ENCODE measurements at regions not wholly inside any gene's neighbourhood (a gene's known extent, or its start where the extent isn't known, plus 50 kb on each side); places are given as distances from the start of the nearest gene placed in this dataset.
"Not testable (repeated sequence)": the region's sequence is repeated elsewhere in the genome, so short reads cannot be mapped to it uniquely, and the experiment has no call there.

DNA sequence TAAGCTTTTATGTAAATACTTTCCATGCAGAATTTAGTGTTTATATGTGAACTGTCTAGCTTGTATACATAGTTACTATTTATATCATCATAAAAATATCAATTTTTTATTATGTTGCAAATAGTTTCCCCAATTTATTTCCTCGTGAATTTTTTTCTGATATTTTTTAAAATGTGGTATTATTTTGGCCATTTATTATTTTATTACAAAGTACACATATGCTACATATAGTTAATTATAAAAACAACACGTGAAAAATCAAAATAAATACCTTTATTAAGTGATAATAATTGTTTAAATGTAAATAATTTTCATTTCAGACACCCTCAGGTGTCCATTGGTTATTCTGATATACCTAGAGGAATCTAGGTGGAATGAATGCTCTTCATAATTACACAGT, 1394.9 kb upstream of the PRR20A start:
- no peak for DNase-seq

DNA sequence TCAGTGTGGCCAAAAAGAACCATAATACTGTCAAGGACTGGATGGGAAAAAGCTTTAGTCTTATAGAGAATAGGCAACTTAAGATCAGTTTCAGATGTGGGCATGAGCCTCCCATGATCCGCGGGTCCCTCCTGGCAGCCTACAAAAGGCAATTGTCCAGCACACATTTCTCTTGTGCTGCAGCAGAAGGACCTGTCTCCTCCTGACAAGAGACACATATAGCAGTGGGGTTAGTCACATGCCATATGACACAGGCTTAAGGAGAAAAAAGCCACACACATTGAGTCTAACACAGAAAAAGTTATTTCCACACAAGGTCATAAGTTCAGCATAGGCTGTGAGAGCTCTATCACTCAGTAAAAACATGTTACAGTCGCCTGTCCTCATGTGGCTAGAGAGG, 1378.7 kb upstream of the PRR20A start:
- DNase-seq = no peak

DNA sequence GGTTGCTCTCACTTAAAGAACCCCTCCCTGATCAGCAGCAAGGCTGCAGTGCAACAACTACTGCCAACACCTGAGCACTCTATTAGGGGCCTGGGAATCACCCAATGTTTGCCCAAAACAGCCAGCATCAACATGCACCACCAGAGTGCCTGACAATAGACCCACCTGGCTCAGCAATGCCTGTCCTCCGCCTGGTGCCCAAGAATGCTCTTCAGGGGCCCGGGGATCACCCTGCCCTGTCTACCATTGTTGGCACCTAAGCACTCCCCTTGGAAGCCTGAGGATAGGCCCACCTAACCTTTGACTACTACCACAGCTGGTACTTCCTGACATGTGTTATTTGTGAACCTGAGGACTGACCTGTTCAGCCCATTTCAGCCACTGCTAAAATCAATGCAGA, 1363.1 kb upstream of the PRR20A start:
- DNase-seq = no peak

DNA sequence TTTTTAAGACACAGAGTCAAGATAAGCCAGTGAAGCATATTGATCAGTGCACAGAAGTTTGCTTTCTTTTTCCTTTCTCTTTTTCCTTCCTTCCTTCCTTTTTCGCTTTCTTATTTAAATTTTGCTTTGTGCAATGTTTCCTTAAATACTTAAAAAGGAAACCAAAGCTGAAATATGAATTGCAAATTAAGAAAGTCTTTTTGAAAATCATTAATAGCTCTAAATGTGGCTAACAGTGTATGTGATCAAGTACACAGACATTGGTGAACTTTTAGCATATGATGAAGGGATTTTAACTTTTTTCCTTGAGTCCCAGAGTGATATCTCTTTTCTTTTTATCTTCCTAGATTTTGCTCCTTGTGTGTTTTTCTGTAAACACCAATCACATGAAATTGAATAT, 1356.9 kb upstream of the PRR20A start:
- DNase-seq = no peak

DNA sequence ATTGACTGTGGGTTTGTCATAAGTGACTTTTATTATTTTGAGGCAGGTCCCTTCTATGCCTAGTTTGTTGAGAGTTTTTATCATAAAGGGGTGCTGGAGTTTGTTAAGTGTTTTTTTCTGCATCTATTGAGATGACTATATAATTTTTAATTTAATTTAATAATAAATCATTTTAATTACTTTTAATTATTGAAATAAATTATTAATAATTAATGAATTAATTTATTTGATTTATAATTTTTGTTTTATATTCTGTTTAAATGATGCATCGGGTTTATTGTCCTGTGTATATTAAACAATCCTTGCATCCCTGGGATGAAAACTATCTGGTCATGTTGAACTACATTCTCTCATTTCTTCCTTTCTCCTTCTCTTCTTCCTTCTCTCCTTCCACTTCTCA, 1352.2 kb upstream of the PRR20A start:
- no peak for DNase-seq

DNA sequence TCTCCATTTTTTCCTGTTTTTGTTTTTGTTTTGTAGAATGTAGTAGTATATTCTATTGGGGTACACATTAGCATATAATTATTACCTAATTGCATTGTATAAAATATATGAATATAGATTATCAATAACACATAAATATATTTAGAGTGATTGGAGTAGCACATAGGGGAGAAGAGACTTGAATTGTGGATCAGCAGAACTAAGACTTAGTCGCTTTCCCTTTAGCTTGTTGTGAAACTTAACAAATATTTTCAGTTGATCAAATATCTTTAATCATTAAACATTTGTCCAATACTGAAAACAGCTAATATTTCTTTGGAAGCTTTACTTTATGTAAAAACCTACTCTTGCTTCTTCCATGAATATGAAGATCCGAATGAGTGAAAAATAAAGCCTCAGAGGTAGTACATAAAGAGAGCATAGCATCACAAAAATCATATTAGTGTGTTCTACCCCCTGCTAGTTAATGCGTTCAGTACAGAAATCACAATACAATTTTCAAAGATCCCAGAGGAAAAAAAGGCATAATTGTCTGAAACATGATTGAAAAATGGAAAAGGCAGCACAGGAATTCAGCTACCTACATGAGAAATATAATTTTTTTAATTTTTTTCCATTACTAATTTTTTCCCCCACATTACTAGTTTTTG, 1348.0 kb upstream of the PRR20A start:
- no peak for DNase-seq

DNA sequence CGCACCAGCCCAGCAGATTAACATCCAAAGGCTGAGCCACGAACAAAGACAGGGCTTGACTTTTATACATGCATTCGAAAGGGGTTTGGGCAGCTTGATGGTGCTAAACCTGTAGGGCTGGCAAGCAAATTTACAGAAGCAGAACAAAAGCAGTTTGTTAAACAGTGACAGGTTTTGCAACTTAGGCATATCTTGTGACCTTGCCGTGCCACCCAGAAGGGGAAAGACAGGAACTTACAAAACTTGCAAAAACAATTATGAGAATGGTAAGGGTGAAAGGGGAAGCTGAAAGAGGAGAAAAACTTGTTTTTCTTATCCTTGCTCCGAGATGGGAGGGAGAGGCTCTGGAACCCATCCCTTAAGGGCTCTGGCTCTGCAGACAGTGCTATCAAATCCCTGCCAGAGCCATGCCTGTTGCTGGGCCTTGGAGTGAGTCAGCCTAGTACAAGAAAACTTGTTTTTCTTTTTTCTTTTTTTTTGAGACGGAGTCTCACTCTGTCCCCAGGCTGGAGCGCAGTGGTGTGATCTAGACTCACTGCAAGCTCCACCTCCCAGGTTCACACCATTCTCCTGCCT, 1325.2 kb upstream of the PRR20A start:
- DNase-seq = no peak

DNA sequence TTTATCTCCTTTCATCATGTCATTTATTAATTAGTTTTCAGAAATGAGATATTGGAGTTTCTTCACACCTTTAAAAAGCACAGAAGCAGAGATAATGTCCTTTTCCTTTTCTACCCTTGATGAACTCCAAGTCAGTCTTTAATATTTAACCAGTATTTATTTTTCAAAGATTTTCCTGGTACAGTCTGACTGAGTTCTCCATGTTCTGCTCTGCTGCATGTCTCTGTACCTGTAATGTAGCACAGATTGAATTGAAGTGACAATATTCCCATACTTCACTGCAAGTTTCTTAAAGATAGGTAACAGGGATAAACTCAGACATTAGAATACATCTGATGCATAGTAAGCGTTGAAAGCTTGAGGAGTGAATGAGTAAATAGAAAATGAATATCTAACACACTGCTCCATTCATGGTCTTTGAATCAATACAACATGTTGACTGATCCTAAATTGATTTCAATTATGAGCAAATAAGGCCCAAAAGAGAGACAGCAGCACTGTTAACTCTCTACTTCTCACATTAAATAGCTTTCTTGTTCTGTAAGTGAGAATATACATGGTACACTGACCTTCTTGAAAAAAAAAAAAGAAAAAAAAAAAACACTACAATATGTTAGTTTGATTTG, 1323.6 kb upstream of the PRR20A start:
- DNase-seq = peak; percentile 84

DNA sequence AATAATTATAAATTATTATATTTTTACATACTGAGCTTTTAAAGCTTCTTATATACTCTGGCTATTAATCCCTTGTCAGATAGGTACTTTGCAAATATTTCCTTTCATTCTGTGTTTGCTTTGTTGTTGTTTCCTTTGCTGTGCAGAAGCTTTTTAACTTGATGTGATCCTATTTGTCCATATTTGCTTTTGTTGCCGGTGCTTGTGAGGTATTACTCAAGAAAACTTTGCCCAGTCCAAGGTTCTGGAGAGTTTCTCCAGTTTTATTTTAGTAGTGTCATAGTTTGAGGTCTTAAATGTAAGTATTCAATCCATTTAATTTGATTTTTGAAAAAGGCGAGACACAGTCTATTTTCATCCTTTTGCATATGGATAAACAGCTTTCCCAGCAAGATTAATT, 1319.9 kb upstream of the PRR20A start:
- no peak for DNase-seq

DNA sequence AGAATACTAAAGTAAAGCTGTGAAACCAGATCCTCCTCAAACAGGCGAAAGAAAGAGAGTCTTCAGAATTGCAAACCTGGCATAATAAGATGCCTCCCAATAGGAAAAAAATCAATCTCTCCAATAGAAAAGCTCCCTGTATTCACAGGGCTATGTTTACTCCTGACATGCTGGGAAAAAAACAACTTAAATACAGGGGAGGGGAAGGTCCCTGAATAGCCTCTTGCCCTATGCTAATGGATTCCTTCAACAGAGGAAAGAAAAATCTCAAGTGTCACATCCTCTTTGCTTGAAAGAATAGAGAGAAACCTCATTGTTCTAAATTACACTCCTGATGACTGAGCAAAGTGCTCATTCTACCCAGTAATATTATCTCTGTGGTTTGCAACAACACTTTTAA, 1271.1 kb upstream of the PRR20A start:
- DNase-seq = no peak

DNA sequence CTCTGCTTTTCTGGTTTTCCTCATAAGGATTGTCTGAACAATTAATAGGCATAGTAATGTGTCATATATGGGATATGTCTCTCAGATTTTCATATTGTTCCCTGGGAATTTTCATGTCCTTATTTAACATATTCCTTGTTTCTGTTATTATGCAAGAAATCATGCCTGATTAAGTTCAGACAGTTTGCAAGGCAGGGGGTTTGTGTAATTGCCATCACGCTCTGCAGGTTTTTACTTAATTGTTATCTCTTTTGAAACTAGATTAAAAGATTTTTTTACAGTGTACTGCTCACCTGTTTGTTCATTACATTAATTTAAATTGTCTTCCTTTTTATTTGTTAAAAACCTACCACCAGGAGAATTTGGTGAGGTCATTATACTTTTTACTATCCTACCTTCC, 1253.2 kb upstream of the PRR20A start:
- peak; percentile 34 for DNase-seq

DNA sequence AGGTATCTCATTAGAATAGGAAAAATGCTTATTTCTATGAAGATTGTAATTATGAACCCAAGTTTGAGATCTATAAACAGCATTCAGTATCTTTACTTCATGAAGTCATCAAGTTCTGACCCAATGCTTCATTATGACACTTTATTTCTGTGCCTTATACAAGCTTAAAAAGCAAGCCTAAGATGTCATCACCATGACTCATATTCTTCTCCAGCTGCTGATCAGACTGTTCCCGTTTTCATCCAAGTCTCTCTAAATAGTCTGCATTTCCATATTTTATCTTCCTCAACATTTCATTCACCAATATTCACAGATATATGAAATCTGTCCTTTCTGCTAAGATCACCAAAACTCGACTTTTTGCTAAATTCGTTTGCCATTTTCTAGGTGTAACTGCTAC, 1247.2 kb upstream of the PRR20A start:
- no peak for DNase-seq

DNA sequence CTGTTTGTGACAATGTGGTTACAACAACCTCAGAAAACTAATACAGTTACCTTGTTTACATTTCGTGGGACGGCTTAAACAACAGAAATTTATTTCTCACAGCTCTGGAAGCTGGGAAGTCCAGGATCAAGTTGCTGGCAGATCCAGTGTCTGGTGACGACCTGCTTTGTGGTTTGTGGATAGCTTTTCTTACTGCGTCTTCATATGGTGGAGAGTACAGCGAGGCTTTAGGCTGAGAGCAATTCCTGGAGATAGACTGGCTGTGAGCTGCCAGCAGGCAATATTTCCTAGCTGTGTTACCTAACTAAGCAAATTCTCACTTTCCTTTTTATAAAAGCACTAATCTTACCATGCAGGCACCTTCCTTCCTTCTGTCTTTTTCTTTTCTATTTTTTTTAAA, 1203.5 kb upstream of the PRR20A start:
- no peak for DNase-seq

DNA sequence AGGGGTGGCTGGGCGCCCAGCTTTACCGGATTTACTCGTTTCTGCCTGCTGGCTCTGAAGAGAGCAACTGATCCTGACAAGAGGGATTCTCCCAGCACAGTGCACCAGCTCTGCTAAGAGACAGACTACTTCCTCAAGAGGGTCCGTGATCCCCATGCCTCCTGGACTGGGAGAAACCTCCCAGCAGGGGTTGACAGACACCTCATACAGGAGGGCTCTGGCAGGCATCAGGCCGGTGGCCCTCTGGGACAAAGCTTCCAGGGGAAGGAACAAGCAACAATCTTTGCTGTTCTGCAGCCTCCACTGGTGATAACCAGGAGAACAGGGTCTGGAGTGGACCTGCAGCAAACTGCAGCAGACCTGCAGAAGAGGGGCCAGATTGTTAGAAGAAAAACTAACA, 1192.5 kb upstream of the PRR20A start:
- DNase-seq = no peak

DNA sequence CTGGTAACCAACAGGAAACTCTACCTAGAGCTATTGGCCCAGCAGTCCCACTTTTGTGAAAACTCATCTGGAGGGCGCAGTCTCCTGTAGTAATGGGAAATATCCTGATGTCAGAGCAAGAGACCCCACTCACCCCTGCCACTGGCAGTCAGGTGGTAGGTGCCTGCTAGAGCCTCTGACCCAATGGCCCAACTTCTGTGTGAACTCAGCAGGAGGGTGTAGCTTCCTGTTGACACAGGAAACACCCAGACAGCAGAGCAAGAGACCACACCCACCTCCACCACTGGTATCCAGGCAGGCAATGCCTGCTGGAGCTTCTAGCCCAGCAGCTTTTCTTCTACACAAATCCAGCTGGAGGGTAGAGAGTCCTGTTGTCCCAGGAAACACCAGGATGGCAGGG, 1176.8 kb upstream of the PRR20A start:
- no peak for DNase-seq

DNA sequence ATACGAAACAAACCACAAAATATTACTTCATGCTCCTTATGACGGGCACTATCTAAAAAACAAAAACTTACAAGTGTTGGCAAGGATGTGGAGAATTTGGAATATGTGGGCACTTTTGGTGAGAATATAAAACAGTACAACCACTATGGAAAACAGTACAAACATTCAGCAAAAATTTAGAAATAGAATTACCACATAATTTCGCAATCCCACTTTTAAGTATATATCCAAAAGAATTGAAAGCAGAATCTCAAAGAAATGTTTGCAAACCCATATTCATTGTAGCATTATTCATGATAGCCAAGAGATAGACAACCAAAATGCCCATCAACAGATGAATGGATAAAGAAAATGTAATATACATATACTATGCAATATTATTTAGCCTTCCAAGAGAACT, 1173.7 kb upstream of the PRR20A start:
- no peak for DNase-seq

DNA sequence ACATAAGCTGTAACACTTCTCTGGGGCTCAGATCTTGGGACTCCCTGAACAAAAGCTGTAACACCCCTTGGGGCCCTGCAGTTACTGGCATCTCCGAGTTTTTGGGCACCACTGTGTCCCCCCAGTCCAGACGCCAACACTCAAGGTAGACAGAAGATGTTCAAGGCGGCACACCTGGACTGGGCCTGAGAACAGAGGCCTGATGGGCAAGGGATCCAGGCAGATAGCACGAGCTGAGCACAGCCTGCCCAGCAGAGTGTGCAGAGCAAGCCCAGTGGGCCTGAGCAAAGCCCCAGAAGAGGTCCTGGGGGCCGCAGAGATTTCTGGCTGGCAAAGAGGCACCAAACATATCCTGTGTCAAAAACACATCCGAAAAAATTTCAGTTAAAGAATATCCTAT, 1163.3 kb upstream of the PRR20A start:
- no peak for DNase-seq

DNA sequence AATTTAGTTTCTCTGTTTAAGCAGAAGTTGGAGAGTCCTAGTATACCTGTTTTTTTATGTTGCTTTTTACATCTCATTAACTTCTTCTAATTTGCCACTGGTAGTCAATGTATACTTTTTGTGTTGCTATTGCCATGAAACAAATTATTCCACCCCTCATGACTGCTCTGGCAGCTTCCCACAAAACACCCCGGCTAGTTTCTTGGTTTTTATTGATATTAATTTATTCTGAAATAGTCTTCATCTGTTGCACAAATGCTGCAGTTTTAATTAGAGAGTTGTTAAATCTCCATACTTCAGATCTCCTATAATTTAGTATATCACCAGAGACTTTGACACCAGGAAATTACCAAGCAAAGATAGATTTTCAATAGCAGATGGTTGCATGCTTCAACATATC, 1159.3 kb upstream of the PRR20A start:
- DNase-seq = no peak

DNA sequence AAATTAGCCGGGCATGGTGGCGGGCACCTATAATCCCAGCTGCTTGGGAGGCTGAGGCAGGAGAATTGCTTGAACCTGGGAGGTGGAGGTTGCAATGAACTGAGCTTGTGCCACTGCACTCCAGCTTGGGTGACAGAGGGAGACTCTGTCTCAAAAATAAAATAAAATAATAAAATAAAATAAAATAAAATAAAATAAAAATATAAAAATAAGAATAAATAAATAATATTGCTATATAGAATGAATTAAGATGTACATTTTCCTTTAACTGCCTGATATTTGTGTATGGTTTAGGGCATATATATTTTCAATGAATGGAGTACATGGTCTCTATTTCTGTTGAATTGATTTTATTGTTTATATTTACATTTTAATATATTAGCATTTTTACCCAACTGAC, 1156.7 kb upstream of the PRR20A start:
- not testable (repeated sequence) for DNase-seq

DNA sequence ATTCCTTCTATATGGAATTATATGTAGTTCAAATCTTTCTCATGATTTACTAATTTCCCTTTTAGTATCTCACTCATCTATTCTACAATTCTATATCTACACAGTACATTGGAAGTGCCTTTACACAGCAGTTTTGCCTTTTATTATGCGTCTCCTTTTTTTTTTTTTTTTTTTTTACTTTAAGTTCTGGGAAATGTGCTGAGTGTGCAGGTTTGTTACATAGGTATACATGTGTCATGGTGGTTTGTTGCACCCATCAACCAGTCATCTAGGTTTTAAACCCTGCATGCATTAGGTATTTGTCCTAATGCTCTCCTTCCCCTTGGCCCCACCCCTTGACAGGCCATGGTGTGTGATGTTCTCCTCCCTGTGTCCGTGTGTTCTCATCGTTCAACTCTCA, 1150.1 kb upstream of the PRR20A start:
- DNase-seq = no peak

DNA sequence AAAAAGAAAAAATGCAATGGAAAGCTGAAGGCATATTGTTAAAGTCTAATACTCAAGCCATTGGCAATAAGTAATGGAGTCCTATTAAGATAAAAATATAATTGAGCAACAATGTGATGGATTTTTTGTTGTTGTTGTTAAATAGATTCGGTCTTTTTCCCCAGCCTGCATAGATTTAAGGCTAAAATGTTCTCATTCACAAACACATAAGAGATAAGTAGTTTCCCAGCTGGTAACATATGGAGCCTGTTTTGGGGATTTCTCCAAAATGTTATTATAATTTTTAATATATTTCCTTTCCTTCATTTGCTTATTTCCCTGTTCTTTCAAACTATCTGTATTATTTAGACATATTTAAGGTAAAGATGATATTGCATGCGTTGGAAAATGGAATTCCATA, 1149.1 kb upstream of the PRR20A start:
- no peak for DNase-seq

DNA sequence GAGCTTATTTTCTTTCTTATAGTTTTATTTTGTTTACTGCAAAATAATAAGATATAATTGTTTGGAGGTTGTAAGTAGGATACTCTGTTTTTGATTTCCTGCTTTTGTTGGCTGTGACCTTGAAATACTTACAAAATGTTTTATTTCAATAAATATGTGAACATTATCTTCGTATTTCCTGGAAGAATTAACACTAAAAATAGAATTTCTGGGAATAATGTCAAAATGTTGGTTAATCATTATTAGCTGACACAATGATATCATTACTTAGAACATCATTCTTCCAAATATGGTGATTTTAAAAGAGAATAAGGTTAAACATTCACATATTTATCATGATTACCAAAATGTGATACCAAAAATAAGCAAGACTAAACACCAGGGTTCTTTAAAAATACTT, 1148.6 kb upstream of the PRR20A start:
- DNase-seq = no peak

DNA sequence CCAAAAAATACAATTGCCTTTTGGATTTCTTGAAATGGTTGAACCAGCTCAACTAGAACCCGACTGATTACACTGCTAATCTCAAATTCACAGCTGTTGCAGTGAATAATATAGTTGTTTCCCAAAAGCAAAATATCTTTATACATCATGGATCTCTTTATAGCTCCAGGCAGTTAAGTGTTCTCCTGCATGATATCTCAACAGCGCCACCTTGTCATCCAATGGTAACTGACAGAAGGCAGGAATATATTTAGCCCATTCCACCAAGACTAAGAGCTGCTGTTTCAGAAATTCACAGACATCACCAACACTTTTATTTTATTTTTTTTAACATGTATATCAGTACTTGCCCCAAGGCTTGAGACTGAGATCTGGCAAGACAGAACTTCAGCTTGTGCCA, 1141.0 kb upstream of the PRR20A start:
- DNase-seq = no peak

DNA sequence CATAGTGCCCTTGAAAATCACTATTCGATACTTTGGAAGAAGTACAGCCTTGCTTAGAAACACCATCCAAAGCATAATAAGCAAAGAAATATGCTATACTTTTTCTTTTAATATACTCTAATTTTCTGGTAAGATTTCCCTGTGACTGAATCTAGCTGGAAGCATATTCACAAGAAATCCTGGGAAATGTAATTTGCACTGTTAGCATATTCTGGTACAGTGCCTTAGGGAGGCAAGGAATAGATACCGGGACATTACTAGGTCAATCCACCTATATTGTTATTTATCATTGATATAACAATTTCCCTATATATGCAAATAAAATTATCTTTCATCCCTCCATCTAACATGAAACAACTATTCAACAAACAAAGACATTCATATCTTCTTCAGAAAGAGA, 1131.3 kb upstream of the PRR20A start:
- no peak for DNase-seq

DNA sequence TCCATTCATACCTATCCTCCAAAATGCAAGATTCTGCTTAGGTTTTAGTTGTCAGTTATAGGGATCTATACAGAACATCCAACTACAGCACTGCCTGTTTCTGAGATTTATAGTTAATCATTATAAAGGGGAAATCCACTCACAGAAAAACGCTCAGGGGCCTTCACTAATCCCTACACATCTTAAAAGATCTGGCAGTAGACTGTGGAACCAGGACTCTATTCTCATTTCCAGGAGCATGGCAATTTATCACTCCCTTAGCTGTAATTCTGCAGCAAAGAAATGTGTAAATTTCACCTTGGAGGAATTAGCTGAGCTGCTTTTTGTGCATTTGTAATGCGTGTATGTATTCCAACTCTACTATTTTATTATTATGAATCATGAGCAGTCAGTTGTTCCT, 1128.1 kb upstream of the PRR20A start:
- DNase-seq = no peak

Measured in NCI-H146 (cell line).